ENCODE measurements at regions not wholly inside any gene's neighbourhood (a gene's known extent, or its start where the extent isn't known, plus 50 kb on each side); places are given as distances from the start of the nearest gene placed in this dataset.

DNA sequence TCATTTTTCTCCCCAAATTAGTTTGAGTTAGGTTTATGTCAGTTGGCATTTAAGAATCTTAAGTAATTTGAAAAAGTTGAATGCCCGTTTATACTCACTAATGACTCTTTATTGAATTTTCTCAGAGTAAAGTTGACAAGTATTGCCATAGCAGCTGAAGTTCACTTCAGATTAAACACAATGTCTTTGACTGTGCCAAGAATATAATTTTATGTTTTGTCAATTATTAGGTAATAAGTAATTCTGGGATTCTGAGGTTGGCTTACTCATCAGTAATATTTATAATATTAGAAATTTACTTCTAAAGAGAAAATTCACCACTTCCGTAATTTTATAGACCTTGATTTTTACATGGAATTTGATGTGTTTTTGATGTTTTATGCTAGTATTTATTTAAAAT is 369.3 kb upstream of the TMPRSS15 start:
- TF ChIP-seq, protein P1, sequence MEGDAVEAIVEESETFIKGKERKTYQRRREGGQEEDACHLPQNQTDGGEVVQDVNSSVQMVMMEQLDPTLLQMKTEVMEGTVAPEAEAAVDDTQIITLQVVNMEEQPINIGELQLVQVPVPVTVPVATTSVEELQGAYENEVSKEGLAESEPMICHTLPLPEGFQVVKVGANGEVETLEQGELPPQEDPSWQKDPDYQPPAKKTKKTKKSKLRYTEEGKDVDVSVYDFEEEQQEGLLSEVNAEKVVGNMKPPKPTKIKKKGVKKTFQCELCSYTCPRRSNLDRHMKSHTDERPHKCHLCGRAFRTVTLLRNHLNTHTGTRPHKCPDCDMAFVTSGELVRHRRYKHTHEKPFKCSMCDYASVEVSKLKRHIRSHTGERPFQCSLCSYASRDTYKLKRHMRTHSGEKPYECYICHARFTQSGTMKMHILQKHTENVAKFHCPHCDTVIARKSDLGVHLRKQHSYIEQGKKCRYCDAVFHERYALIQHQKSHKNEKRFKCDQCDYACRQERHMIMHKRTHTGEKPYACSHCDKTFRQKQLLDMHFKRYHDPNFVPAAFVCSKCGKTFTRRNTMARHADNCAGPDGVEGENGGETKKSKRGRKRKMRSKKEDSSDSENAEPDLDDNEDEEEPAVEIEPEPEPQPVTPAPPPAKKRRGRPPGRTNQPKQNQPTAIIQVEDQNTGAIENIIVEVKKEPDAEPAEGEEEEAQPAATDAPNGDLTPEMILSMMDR (IDR thresholded peaks at IDR 0.05), result no peak
- TF ChIP-seq POLR2AphosphoS5 (IDR thresholded peaks at IDR 0.05; ENCODE audit: low read depth, low read length) (no peak), SIN3A (IDR thresholded peaks at IDR 0.05; ENCODE audit: borderline replicate concordance, insufficient read depth, low read depth, low read length) (no peak), TCF7L2 (IDR thresholded peaks at IDR 0.05; ENCODE audit: low read depth, low read length) (no peak)
- TF ChIP-seq, protein P2, sequence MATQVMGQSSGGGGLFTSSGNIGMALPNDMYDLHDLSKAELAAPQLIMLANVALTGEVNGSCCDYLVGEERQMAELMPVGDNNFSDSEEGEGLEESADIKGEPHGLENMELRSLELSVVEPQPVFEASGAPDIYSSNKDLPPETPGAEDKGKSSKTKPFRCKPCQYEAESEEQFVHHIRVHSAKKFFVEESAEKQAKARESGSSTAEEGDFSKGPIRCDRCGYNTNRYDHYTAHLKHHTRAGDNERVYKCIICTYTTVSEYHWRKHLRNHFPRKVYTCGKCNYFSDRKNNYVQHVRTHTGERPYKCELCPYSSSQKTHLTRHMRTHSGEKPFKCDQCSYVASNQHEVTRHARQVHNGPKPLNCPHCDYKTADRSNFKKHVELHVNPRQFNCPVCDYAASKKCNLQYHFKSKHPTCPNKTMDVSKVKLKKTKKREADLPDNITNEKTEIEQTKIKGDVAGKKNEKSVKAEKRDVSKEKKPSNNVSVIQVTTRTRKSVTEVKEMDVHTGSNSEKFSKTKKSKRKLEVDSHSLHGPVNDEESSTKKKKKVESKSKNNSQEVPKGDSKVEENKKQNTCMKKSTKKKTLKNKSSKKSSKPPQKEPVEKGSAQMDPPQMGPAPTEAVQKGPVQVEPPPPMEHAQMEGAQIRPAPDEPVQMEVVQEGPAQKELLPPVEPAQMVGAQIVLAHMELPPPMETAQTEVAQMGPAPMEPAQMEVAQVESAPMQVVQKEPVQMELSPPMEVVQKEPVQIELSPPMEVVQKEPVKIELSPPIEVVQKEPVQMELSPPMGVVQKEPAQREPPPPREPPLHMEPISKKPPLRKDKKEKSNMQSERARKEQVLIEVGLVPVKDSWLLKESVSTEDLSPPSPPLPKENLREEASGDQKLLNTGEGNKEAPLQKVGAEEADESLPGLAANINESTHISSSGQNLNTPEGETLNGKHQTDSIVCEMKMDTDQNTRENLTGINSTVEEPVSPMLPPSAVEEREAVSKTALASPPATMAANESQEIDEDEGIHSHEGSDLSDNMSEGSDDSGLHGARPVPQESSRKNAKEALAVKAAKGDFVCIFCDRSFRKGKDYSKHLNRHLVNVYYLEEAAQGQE (IDR thresholded peaks at IDR 0.05; ENCODE audit: insufficient read depth in 1 of 2, low read depth in 2 of 2, low read length in 1 of 2), result no peak
